ENCODE measurements at regions not wholly inside any gene's neighbourhood (a gene's known extent, or its start where the extent isn't known, plus 50 kb on each side); places are given as distances from the start of the nearest gene placed in this dataset.

DNA sequence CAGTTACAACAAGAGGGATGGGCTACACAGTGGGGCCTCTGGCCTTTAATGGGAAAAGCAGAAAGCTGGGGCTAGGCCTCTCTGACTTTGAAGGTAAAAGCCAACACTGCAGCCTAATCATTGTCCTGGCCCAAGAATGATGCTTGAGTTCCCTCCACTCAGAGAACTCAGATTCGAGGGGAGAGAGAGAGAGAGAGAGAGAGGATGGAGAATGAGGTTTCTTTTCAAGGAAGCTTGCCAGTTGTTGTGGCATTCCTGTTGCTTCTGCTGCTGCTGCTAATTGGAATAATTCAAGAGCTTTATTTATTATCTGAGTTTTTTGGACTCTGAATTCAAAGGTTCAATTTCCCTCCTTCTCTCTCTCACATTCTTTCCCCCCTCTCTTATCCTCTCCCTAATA, 144.6 kb upstream of the IRX6 start:
- ATAC-seq (no peak), DNase-seq (no peak)
- H3K9me3 Mint-ChIP-seq = no peaks in the 10 kb centered on the region
- ChIA-PET CTCF (no interaction called here), POLR2A (no interaction called here)
- intact Hi-C loops (cut with micrococcal nuclease) = no loop called here
- TF ChIP-seq, protein P1, sequence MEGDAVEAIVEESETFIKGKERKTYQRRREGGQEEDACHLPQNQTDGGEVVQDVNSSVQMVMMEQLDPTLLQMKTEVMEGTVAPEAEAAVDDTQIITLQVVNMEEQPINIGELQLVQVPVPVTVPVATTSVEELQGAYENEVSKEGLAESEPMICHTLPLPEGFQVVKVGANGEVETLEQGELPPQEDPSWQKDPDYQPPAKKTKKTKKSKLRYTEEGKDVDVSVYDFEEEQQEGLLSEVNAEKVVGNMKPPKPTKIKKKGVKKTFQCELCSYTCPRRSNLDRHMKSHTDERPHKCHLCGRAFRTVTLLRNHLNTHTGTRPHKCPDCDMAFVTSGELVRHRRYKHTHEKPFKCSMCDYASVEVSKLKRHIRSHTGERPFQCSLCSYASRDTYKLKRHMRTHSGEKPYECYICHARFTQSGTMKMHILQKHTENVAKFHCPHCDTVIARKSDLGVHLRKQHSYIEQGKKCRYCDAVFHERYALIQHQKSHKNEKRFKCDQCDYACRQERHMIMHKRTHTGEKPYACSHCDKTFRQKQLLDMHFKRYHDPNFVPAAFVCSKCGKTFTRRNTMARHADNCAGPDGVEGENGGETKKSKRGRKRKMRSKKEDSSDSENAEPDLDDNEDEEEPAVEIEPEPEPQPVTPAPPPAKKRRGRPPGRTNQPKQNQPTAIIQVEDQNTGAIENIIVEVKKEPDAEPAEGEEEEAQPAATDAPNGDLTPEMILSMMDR (IDR thresholded peaks at IDR 0.05) = no peak
- no peaks in the 10 kb centered on the region for H3K27me3 Mint-ChIP-seq
- no peak overlapping the region for H3K4me3 Mint-ChIP-seq
- H3K27ac Mint-ChIP-seq = no peak overlapping the region
- H3K36me3 Mint-ChIP-seq (ENCODE audit: low read depth) = no peaks in the 10 kb centered on the region
- H3K4me1 Mint-ChIP-seq (ENCODE audit: low read depth) = no peaks in the 10 kb centered on the region

DNA sequence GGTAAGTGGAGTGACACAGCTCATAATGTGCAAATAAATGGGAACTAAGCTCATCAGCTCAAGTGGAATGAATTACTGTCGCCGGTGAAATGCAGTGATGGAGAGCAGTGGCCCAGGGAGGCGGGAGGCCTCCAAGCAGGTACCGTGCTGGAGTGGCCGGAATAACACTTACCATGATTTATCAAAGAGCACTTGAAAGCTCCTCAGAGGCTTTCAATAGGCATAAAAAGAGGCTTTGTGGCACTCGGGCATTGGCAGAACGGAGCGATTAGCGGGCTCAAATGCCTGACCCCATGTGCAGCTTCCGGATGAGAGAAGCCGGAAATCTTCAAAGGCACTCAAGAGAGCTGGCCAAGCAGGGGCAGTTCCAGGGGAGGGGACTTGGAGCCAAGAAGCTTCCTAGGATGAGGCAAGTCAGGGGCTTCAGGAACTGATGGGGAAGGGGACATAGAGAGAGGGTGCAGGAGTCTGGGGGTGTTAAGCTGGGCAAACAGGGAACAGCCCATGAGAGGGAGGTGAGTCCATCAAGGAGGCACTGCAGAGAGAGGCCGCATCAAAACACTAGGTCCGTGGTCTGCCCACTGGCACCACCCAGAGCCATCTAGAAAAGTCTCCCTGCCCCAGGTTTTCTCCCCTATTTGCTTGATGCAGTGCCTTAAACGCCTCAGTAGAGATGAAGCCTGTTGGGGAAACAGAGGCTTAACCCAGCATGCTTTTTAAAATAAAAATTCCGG, 144.0 kb upstream of the IRX6 start:
- DNase-seq (no peak), ATAC-seq (no peak)
- POLR2A ChIA-PET = no interaction called here
- Mint-ChIP-seq H3K36me3 (ENCODE audit: low read depth) (no peaks in the 10 kb centered on the region), H3K4me1 (ENCODE audit: low read depth) (no peaks in the 10 kb centered on the region), H3K27me3 (no peaks in the 10 kb centered on the region), H3K27ac (no peak overlapping the region), H3K9me3 (no peaks in the 10 kb centered on the region), H3K4me3 (no peak overlapping the region)
- TF ChIP-seq, protein P1 (IDR thresholded peaks at IDR 0.05) = no peak
- CTCF ChIA-PET = no interaction called here
- intact Hi-C loops (cut with micrococcal nuclease) = no loop called here

DNA sequence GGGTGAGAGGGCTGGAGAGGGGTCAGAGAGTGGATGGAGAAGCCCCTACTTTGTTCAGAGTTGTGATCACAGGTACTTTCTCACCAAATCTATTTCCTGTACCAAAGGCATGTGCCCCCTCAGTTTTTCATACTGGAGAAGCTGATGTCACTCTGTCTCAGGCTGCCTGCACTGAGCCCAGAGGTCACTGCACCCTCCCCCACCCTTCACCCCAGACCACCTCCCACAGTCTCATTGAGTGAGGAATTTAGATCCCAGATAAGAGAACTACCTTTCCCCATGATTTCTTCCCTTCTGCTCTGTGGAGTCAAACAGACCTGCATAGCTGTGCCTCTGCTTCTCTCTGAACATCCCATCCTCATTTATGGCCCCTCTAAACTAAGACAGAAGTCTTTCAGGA, 140.0 kb upstream of the IRX6 start:
- no peak overlapping the region for H3K27ac Mint-ChIP-seq
- no peaks in the 10 kb centered on the region for H3K9me3 Mint-ChIP-seq
- TF ChIP-seq, protein P1 (IDR thresholded peaks at IDR 0.05) = no peak
- H3K4me3 Mint-ChIP-seq = no peak overlapping the region
- peaks cover 2% of the 10 kb centered on the region for H3K27me3 Mint-ChIP-seq
- no peaks in the 10 kb centered on the region for H3K36me3 Mint-ChIP-seq (ENCODE audit: low read depth)
- intact Hi-C loops (cut with micrococcal nuclease) = no loop called here
- ChIA-PET CTCF (no interaction called here), POLR2A (no interaction called here)
- ATAC-seq (no peak), DNase-seq (no peak)
- H3K4me1 Mint-ChIP-seq (ENCODE audit: low read depth) = no peaks in the 10 kb centered on the region

DNA sequence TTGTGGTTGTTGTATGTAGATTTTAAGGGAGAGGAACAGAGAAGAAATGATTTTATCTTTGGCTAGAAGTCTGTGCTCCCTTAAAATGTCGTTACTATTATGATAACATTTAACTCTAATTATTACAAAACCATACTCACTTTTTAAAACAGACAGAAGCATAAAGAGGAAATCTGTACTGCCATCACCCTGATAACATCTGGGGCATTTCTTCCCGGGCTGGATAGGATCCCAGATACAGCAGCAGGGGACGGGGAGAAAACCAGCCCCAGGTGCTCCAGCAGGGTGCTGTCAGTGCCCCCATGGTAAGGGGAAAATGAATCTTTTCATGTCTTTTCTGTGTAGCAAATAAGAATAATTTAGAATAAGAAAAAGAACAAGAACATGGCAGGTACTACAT, 139.4 kb upstream of the IRX6 start:
- intact Hi-C loops (cut with micrococcal nuclease) = no loop called here
- ChIA-PET CTCF (no interaction called here), POLR2A (no interaction called here)
- H3K4me1 Mint-ChIP-seq (ENCODE audit: low read depth) = no peaks in the 10 kb centered on the region
- no peak overlapping the region for H3K4me3 Mint-ChIP-seq
- no peaks in the 10 kb centered on the region for H3K9me3 Mint-ChIP-seq
- no peak for DNase-seq
- peaks cover 3% of the 10 kb centered on the region for H3K27me3 Mint-ChIP-seq
- TF ChIP-seq, protein P1 (IDR thresholded peaks at IDR 0.05) = no peak
- no peaks in the 10 kb centered on the region for H3K36me3 Mint-ChIP-seq (ENCODE audit: low read depth)
- ATAC-seq = no peak
- H3K27ac Mint-ChIP-seq = no peak overlapping the region

DNA sequence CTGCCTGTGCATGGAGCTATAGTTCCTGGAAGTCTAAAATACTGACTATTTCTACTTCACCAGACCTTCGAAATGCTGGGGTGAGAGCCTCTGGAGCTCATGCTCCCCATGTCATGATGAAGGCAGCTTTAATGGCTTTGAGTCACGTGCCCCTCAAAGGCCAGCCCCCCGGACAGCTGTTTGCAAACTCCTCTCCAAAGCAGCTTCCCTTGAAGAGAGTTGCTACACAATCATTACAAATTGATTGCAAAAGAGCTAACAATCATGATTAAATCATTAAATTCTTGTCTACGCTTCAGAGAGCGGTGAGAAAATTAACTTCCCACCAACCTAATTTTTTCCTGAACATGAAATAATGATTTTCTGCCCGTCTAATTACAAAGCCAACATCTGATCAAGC, 134.8 kb upstream of the IRX6 start:
- DNase-seq (no peak), ATAC-seq (no peak)
- intact Hi-C loops (cut with micrococcal nuclease) = no loop called here
- TF ChIP-seq, protein P1 (IDR thresholded peaks at IDR 0.05) = no peak
- H3K36me3 Mint-ChIP-seq (ENCODE audit: low read depth) = no peaks in the 10 kb centered on the region
- no peak overlapping the region for H3K4me3 Mint-ChIP-seq
- POLR2A ChIA-PET = no interaction called here
- H3K27ac Mint-ChIP-seq = no peak overlapping the region
- CTCF ChIA-PET = no interaction called here
- H3K27me3 Mint-ChIP-seq = peaks cover 10% of the 10 kb centered on the region
- no peaks in the 10 kb centered on the region for H3K9me3 Mint-ChIP-seq
- no peaks in the 10 kb centered on the region for H3K4me1 Mint-ChIP-seq (ENCODE audit: low read depth)

Measured in activated CD8-positive, alpha-beta T cell treated with anti-CD3 and anti-CD28 coated beads for 36 hours (primary cell).